NT2/D1 (cell line): ENCODE measurements at regions not wholly inside any gene's neighbourhood (a gene's known extent, or its start where the extent isn't known, plus 50 kb on each side); places are given as distances from the start of the nearest gene placed in this dataset.

Experiments used
- DNase-seq: peaks from one replicate; pipeline ENCODE4 v3.0.0-alpha.2; 2011; ENCODE audit warnings: low read depth, low spot score
- H3K27me3 ChIP-seq: 2 replicates; pipeline ENCODE4 v1.6.0; 2011; ENCODE audit warnings: mild to moderate bottlenecking; ENCODE audit not compliant: insufficient read length, insufficient read depth
- H3K36me3 ChIP-seq: 2 replicates; pipeline ENCODE4 v1.6.1; 2011; ENCODE audit warnings: mild to moderate bottlenecking, low read length, mixed read lengths; ENCODE audit not compliant: insufficient read depth, insufficient read length
- H3K4me1 ChIP-seq: 2 replicates; pipeline ENCODE4 v1.5.1; 2011; ENCODE audit not compliant: insufficient read depth, insufficient read length
- H3K4me3 ChIP-seq: 2 replicates; pipeline ENCODE4 v1.5.1; 2011; ENCODE audit warnings: low read depth; ENCODE audit not compliant: insufficient read length
- H3K9ac ChIP-seq: 2 replicates; pipeline ENCODE4 v1.6.0; 2011; ENCODE audit warnings: low read depth; ENCODE audit not compliant: insufficient read length
- H3K9me3 ChIP-seq: 2 replicates; pipeline ENCODE4 v1.5.1; 2011; ENCODE audit warnings: mild to moderate bottlenecking, low read length; ENCODE audit not compliant: insufficient read depth
- SUZ12 ChIP-seq: IDR thresholded peaks from 2 replicates; pipeline ENCODE4 v1.6.1; 2011; ENCODE audit not compliant: insufficient read length, insufficient read depth; ENCODE audit errors: extremely low read depth
- YY1 ChIP-seq: IDR thresholded peaks from 2 replicates; pipeline ENCODE4 v1.6.1; 2011; ENCODE audit not compliant: insufficient read length, insufficient read depth
- ZNF274 ChIP-seq: IDR thresholded peaks from 2 replicates; pipeline ENCODE4 v1.6.1; 2011; ENCODE audit warnings: mild to moderate bottlenecking, low read depth, low read length

GRCh38 chr3:72153477-72154314 lies 368.7 kb upstream of the PROK2 start:
- Histone ChIP-seq H3K4me1 (peaks cover 6% of the 10 kb centered on the region), H3K27me3 (no peaks in the 10 kb centered on the region), H3K36me3 (no peaks in the 10 kb centered on the region), H3K4me3 (no peak overlapping the region), H3K9me3 (peaks cover 13% of the 10 kb centered on the region), H3K9ac (no peak overlapping the region)
- TF ChIP-seq SUZ12 (no peak), ZNF274 (no peak), YY1 (no peak)
- DNase-seq, result no peak

DNA sequence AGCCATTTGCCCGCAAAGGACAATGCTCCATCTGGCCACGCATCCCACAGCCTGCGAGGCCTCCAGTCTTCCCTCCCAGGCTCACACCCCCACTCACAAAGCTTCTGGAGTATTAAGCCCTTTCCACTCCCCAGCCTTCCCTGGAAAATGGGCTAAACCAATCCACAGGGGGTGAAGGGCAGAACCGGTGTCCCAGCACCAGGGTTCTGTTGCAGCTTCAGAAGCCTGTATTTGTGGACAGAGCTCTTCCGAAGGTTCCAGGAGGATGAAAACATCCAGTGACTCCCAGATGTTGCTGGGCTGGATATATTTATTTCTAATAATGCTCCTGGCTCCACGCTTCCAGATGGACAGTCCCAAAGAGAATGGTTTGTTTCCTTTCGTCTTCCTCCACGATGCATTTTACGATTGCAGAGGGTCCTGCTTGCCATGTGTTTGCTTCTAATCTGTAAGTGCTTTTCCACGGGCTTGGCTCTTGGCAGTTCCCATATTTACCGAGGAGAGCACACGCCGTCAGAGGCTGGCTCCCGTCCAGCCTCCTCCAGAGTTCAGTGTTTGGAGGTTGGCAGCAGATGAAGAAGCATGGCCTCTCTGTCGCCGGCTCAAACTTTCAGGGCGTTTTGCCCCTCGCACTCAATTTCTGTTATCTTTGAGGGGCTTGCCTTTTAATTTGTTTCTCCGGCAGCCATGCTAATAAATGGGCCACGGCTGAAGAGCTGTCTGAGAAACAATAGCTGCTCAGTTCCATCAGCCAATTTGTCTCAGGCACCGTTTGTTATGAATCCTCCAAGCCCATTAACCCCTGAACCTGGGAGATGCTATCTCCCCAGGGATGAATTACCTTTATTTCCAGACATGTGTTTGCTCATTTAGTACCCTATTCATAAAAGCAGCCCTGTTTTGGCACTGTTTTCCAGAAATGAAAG lies 367.9 kb upstream of the PROK2 start:
- DNase-seq, result no peak
- H3K27me3 ChIP-seq, result no peaks in the 10 kb centered on the region
- no peaks in the 10 kb centered on the region for H3K4me1 ChIP-seq
- peaks cover 13% of the 10 kb centered on the region for H3K9me3 ChIP-seq
- H3K4me3 ChIP-seq, result no peak overlapping the region
- no peaks in the 10 kb centered on the region for H3K36me3 ChIP-seq
- no peak overlapping the region for H3K9ac ChIP-seq
- TF ChIP-seq SUZ12 (no peak), ZNF274 (no peak), YY1 (no peak)

GRCh38 chr3:72151465-72152238 lies 366.7 kb upstream of the PROK2 start:
- Histone ChIP-seq H3K4me1 (no peaks in the 10 kb centered on the region), H3K36me3 (no peaks in the 10 kb centered on the region), H3K4me3 (no peak overlapping the region), H3K9ac (no peak overlapping the region), H3K9me3 (peaks cover 13% of the 10 kb centered on the region), H3K27me3 (no peaks in the 10 kb centered on the region)
- no peak for DNase-seq
- TF ChIP-seq ZNF274 (no peak), SUZ12 (no peak), YY1 (no peak)

GRCh38 chr3:72150634-72151412 lies 365.9 kb upstream of the PROK2 start:
- TF ChIP-seq YY1, result no peak
- no peak for TF ChIP-seq SUZ12
- TF ChIP-seq ZNF274, result no peak
- H3K9ac ChIP-seq, result no peak overlapping the region
- H3K9me3 ChIP-seq, result peaks cover 13% of the 10 kb centered on the region
- no peaks in the 10 kb centered on the region for H3K36me3 ChIP-seq
- no peak for DNase-seq
- no peak overlapping the region for H3K4me3 ChIP-seq
- no peaks in the 10 kb centered on the region for H3K4me1 ChIP-seq
- no peaks in the 10 kb centered on the region for H3K27me3 ChIP-seq

- no peak overlapping the region for H3K9ac ChIP-seq
- H3K4me1 ChIP-seq, result no peaks in the 10 kb centered on the region
- no peaks in the 10 kb centered on the region for H3K27me3 ChIP-seq
- TF ChIP-seq ZNF274 (no peak), SUZ12 (no peak)
- DNase-seq, result no peak
- no peaks in the 10 kb centered on the region for H3K36me3 ChIP-seq
- H3K9me3 ChIP-seq, result peaks cover 13% of the 10 kb centered on the region
- no peak overlapping the region for H3K4me3 ChIP-seq
Measured at GRCh38 chr3:72149645-72150300, 364.8 kb upstream of the PROK2 start.

- no peak for DNase-seq
- Histone ChIP-seq H3K4me1 (no peaks in the 10 kb centered on the region), H3K4me3 (no peak overlapping the region), H3K9me3 (no peaks in the 10 kb centered on the region), H3K27me3 (no peaks in the 10 kb centered on the region), H3K36me3 (no peaks in the 10 kb centered on the region), H3K9ac (no peak overlapping the region)
- TF ChIP-seq YY1 (no peak), ZNF274 (no peak), SUZ12 (no peak)
Measured at GRCh38 chr3:72147600-72147999, 362.7 kb upstream of the PROK2 start.
